HFFc6 (cell line): ENCODE measurements at regions not wholly inside any gene's neighbourhood (a gene's known extent, or its start where the extent isn't known, plus 50 kb on each side); places are given as distances from the start of the nearest gene placed in this dataset.
A peak's percentile ranks its signal among the peaks of the same experiment; 100 is the strongest.

Source experiments
- DNase-seq: peaks from one replicate; pipeline ENCODE4 v3.0.0-alpha.2; 2018
- H3K27ac Mint-ChIP-seq: 2 replicates; pipeline ENCODE4 v1.8.0; 2020; ENCODE audit warnings: mild to moderate bottlenecking, mixed read lengths
- H3K27me3 Mint-ChIP-seq: 2 replicates; pipeline ENCODE4 v1.8.0; 2021; ENCODE audit warnings: mild to moderate bottlenecking, moderate library complexity, mixed read lengths; ENCODE audit not compliant: insufficient read depth
- H3K36me3 Mint-ChIP-seq: 2 replicates; pipeline ENCODE4 v1.8.0; 2021; ENCODE audit warnings: low read depth, mixed read lengths
- H3K4me1 Mint-ChIP-seq: 2 replicates; pipeline ENCODE4 v1.8.0; 2020; ENCODE audit warnings: low read depth, mixed read lengths
- H3K4me3 Mint-ChIP-seq: 2 replicates; pipeline ENCODE4 v1.8.0; 2020; ENCODE audit warnings: mild to moderate bottlenecking, moderate library complexity, mixed read lengths
- H3K9me3 Mint-ChIP-seq: 2 replicates; pipeline ENCODE4 v1.8.0; 2020; ENCODE audit warnings: mild to moderate bottlenecking, mixed read lengths
- CTCF ChIP-seq: fragments of 200-600 bp; sonication (generic); IDR thresholded peaks from 2 replicates; pipeline ENCODE4 v1.5.0; 2021; ENCODE audit warnings: antibody characterized with exemption, mild to moderate bottlenecking

- peaks cover 29% of the 10 kb centered on the region for H3K4me1 Mint-ChIP-seq
- H3K27me3 Mint-ChIP-seq: no peaks in the 10 kb centered on the region
- H3K36me3 Mint-ChIP-seq: peaks cover 24% of the 10 kb centered on the region
- DNase-seq: no peak
- TF ChIP-seq CTCF: no peak
- no peak overlapping the region for H3K4me3 Mint-ChIP-seq
- no peak overlapping the region for H3K27ac Mint-ChIP-seq
- peaks cover 12% of the 10 kb centered on the region for H3K9me3 Mint-ChIP-seq
Measured at GRCh38 chr2:189360861-189361260, 80.4 kb upstream of the WDR75 start.

GRCh38 chr2:189362283-189362682 lies 79.0 kb upstream of the WDR75 start:
- Mint-ChIP-seq H3K27me3 (no peaks in the 10 kb centered on the region), H3K27ac (no peak overlapping the region), H3K9me3 (peaks cover 8% of the 10 kb centered on the region; the same call in 1 of the 2 replicates), H3K4me3 (no peak overlapping the region), H3K36me3 (peaks cover 29% of the 10 kb centered on the region), H3K4me1 (peaks cover 32% of the 10 kb centered on the region)
- no peak for DNase-seq
- TF ChIP-seq CTCF: no peak

DNA sequence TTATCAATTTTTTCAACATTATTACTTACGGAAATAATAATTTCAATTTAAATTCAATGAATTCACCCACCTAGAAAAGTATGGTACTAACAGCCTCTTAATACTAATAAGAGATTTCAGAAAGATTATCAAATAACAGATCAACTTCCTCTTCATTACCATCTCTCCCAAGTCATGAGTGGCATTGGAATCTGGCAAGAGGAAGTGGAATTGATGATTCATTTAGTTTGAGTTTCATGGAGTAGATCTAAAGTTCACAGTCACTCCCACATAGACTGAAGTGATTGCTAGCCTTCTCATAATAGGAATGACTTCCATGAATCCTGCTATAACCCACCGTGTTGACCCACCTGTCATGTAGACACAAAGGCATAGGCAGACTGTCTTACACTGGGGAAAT lies 77.7 kb upstream of the WDR75 start:
- H3K36me3 Mint-ChIP-seq: peaks cover 23% of the 10 kb centered on the region
- H3K4me3 Mint-ChIP-seq: no peak overlapping the region
- TF ChIP-seq CTCF: no peak
- H3K9me3 Mint-ChIP-seq: peaks cover 8% of the 10 kb centered on the region; the same call in 1 of the 2 replicates
- H3K4me1 Mint-ChIP-seq: peaks cover 36% of the 10 kb centered on the region
- peak overlapping the region; percentile 85 for H3K27ac Mint-ChIP-seq
- DNase-seq: peak; percentile 61
- H3K27me3 Mint-ChIP-seq: no peaks in the 10 kb centered on the region

GRCh38 chr2:189364607-189365006 lies 76.7 kb upstream of the WDR75 start:
- H3K27ac Mint-ChIP-seq: no peak overlapping the region
- H3K27me3 Mint-ChIP-seq: no peaks in the 10 kb centered on the region
- peaks cover 22% of the 10 kb centered on the region for H3K36me3 Mint-ChIP-seq
- no peak for TF ChIP-seq CTCF
- no peak overlapping the region for H3K4me3 Mint-ChIP-seq
- no peak for DNase-seq
- H3K9me3 Mint-ChIP-seq: peaks cover 8% of the 10 kb centered on the region; the same call in 1 of the 2 replicates
- H3K4me1 Mint-ChIP-seq: peaks cover 36% of the 10 kb centered on the region

DNA sequence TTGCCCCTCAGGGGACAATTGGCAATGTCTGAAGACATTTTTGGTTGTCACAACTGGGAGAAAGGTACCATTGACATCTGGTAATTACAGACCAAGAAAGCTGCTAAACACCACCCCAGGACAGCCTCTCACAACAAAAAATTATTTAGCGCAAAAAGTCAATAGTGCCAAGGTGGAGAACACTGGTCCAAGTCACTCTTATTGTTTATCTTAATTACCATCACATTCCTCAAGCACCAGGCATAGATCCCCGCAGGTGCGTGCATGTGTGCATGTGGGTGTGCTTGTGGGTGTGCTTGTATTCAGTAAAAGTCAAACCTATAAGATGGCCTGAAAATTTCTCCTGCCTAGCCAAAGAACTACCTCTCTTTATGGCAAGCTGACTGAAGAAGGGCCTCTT lies 74.9 kb upstream of the WDR75 start:
- Mint-ChIP-seq H3K4me3 (no peak overlapping the region), H3K27me3 (no peaks in the 10 kb centered on the region), H3K36me3 (peaks cover 13% of the 10 kb centered on the region), H3K27ac (no peak overlapping the region), H3K4me1 (peaks cover 27% of the 10 kb centered on the region), H3K9me3 (peaks cover under 1% of the 10 kb centered on the region; the same call in 1 of the 2 replicates)
- TF ChIP-seq CTCF: no peak
- DNase-seq: no peak

DNA sequence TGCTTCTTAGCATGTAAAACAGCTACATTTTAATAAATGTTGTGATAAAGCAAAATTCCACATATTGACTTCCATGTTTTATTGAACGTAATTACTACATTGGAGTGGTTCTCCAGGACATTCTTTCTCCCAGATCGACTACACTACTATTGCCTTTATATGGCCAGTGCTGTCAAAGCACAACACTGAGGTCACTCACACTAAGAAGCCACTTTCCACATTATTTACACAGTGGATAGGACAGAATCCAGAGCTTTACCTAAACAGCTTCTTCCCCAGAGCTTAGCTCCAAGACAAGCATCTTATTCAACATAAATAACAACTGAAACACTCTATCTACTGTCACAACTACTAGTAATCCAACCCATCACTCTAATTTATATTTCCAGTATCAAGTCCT lies 73.9 kb upstream of the WDR75 start:
- H3K27me3 Mint-ChIP-seq: no peaks in the 10 kb centered on the region
- no peak overlapping the region for H3K4me3 Mint-ChIP-seq
- TF ChIP-seq CTCF: no peak
- no peak overlapping the region for H3K27ac Mint-ChIP-seq
- H3K36me3 Mint-ChIP-seq: peaks cover 12% of the 10 kb centered on the region; the same call in 1 of the 2 replicates
- H3K9me3 Mint-ChIP-seq: no peaks in the 10 kb centered on the region
- peaks cover 25% of the 10 kb centered on the region for H3K4me1 Mint-ChIP-seq
- no peak for DNase-seq
